GM20000 (cell line): ENCODE measurements at regions not wholly inside any gene's neighbourhood (a gene's known extent, or its start where the extent isn't known, plus 50 kb on each side); places are given as distances from the start of the nearest gene placed in this dataset.
"Not testable (repeated sequence)": the region's sequence is repeated elsewhere in the genome, so short reads cannot be mapped to it uniquely, and the experiment has no call there.

ENCODE experiments used
- DNase-seq: peaks from one replicate; pipeline ENCODE4 v3.0.0; 2012; ENCODE audit warnings: low spot score
- CTCF ChIP-seq: IDR thresholded peaks from 2 replicates; pipeline ENCODE4 v1.5.1; 2012; ENCODE audit warnings: mild to moderate bottlenecking, control low read depth; ENCODE audit errors: extremely low read depth, missing control alignments

GRCh38 chr1:174105086-174105485 lies 54.2 kb upstream of the RABGAP1L start:
- no peak for TF ChIP-seq CTCF
- no peak for DNase-seq

GRCh38 chr1:174103766-174104165 lies 55.6 kb upstream of the RABGAP1L start:
- no peak for DNase-seq
- TF ChIP-seq CTCF: no peak

GRCh38 chr1:174101976-174102375 lies 57.3 kb upstream of the RABGAP1L start:
- not testable (repeated sequence) for DNase-seq

GRCh38 chr1:174097426-174097825 lies 61.9 kb upstream of the RABGAP1L start:
- DNase-seq: no peak
- no peak for TF ChIP-seq CTCF

- DNase-seq: peak; percentile 52
- TF ChIP-seq CTCF: peak; percentile 31
Observed at GRCh38 chr1:174093789-174094188, 65.5 kb upstream of the RABGAP1L start.

GRCh38 chr1:174090471-174090870 lies 68.3 kb upstream of the RC3H1 start:
- DNase-seq: no peak
- TF ChIP-seq CTCF: no peak

GRCh38 chr1:174080819-174081218 lies 58.7 kb upstream of the RC3H1 start:
- TF ChIP-seq CTCF: no peak
- DNase-seq: no peak

GRCh38 chr1:174079796-174080195 lies 57.6 kb upstream of the RC3H1 start:
- no peak for DNase-seq
- no peak for TF ChIP-seq CTCF

GRCh38 chr1:174078916-174079315 lies 56.8 kb upstream of the RC3H1 start:
- not testable (repeated sequence) for DNase-seq
